Stimulated activated CD8-positive, alpha-beta memory T cell treated with anti-CD3 and anti-CD28 coated beads, Interleukin-15, amount 100 ng/mL, for 4 hours (primary cell): ENCODE measurements at regions not wholly inside any gene's neighbourhood (a gene's known extent, or its start where the extent isn't known, plus 50 kb on each side); places are given as distances from the start of the nearest gene placed in this dataset.

Source experiments
- DNase-seq, 2 donors: peaks; one replicate each; pipeline ENCODE4 v3.0.0-alpha.2; 2020; ENCODE audit warnings: low read depth in 2 of 2

DNA sequence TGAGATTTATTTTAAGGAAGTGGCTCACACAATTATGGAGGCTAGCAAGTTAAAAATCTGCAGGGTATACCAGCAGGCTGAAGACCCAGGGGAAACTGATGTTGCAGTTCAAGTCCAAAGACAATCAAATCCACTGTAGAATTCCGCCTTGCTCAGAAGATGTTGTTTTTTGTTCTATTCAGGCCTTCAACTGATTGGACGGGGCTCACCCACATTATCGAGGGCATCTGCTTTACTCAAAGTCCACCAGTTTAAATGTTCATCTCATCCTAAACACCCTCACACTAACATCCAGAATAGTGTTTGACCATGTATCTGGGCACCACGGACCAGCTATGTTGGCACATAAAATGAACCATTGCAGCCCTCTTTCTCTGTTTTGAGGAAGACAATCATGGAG, 211.2 kb upstream of the GPR26 start:
- no peak for DNase-seq

DNA sequence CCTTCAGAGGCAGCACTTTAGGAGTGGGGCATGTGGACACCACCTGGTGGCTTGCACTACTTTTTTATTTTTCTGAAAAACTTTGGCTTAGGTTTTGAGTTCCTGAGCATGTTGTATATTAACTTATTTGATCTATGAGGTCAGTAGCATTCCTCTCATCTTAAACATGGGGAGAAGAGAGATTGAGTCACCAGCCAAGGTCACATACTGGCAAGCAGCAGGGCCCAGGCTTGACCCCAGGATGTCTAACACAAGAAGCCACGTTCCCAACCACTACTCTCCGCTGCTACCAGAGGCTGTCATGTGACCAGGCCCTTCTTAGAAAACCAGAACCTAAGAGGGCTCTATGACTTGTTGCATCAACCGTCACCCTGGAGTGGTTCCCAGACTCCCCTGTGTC, 210.3 kb upstream of the GPR26 start:
- no peak for DNase-seq

DNA sequence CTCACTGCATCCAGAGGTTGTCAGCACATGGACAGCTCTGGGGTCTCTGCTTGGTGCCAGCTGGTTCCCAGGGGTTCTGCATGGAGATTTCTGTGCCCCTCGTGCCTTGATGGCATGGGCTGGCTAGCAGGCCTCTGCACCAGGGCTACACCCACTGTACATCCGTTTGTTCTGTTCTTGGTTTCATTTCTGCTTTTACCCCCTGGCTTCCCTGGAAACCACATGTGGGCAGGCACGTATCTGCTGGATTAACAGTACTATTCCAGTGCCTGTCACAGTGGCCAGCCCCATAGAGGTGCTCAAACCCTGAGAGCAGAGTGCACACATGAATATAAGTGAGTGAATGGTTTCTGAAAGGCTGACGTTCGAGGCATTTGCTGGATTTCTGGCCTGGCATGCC, 207.2 kb upstream of the GPR26 start:
- no peak for DNase-seq

DNA sequence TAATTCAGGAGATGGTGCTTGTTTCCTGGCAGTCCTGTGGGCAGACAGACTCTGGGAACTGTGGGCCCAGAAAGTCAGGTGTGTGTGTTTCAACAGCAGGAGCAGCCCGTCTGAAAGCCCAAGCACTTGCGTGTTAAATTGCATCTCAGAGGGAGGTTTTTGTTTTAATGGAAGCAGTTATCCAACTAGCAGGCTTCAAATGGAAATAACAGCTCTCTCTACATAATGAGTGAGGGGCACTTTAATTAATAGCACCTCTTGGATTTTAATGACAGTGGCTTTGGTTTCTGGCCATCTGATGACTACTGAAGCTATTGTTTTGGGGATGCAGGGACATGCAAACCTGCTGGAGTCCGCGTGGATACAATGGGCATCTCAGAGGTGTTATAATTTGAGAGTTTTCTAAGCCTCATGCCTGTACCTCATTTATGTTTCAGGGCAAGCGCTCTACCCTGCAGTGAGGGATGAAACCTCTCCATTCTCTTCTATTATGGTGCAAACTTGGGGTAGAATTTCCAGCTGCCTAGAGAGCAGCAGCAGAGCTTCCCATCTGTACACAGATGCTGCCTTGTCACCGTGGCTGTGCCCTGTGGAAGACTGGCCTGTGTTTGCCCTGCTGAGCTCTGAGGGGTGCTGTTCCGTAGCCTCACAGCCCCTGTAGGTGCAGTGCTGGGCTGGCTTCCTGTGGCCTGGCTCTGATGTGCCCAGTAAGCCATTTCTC, 206.6 kb upstream of the GPR26 start:
- DNase-seq = no peak

DNA sequence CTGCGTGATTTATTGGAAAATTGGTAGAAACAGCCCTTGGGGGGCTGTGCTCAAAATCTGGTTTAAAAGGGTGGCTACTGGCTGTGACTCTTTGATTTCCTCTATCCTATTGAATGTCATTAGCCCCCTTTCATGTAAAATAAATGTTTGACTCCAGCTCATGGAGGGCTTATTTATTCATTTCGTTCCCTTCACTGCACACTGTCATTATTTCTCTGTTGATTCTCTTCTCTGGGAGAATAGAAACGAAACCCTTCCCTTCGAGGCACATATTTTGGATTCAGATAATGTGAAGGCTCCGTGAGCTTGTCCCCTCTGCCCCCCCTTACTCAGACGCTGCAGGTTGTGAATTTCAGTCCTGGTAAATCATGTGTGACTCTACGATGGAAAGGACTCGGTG, 203.9 kb upstream of the GPR26 start:
- DNase-seq = no peak

DNA sequence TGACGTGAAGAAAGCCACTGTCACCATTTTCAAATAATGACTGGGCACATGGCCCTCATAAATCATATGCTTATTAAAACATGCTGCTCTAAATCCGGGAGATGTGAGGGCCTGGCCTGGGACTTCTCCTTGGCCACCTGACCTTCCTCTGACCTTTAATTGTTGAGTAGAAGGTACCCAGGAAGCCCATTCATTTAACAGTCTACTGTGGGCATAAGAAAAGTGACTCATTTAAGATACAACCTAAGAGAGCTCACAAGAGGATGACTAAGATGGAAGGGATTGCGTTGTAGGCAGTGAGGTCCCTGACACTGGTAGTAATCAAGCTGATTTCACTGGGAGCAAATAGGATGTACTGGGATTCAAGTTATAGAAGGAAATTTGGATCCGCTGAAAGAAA, 203.4 kb upstream of the GPR26 start:
- no peak for DNase-seq

- no peak for DNase-seq
These were observed 203.0 kb upstream of the GPR26 start for GRCh38 chr10:123463181-123463580.

DNA sequence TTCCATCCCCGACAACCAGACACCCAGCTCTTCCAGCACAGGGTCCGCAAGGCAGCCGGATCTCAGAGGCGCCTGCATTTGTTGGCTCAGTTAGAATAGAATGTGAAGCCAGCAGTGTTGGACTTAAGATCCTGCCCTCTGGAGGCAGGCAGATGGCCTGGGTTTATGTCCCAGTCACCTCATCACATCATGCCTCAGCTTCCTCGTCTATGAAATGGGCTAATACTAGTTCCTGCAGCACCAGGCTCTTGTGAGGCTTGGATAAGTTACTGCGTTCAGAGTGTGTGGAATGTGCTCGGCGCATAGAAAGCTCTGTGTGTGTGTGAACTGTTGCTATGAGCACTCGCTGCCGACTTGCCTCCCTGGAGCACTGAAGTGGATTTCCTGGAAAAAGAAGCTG, 202.5 kb upstream of the GPR26 start:
- no peak for DNase-seq

GRCh38 chr10:123464430-123465323, 201.5 kb upstream of the GPR26 start:
- no peak for DNase-seq

GRCh38 chr10:123470336-123470921, 195.7 kb upstream of the GPR26 start:
- DNase-seq = no peak

GRCh38 chr10:123471811-123472210, 194.3 kb upstream of the GPR26 start:
- no peak for DNase-seq

- no peak for DNase-seq
These were observed 193.5 kb upstream of the GPR26 start for GRCh38 chr10:123472606-123473005.

DNA sequence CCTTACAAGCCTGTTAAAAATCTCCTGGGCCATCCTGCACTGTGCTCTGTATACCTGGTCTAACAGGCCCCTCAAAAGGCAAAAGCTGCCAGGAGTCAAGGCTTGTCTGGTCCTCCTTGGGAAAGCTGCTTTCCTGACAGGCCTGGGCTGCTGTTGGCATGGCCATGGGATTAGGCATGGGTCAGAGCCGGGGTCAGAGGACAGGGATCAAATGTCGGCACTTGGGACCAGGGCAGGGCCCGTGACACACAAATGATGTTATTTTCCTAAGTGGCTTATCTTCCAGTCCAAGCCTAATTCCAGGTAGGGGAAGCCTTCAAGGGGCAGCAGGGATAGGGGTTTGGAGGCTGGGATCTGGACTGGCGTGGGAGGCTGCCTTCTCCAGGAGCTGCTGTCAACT, 191.5 kb upstream of the GPR26 start:
- DNase-seq = no peak

DNA sequence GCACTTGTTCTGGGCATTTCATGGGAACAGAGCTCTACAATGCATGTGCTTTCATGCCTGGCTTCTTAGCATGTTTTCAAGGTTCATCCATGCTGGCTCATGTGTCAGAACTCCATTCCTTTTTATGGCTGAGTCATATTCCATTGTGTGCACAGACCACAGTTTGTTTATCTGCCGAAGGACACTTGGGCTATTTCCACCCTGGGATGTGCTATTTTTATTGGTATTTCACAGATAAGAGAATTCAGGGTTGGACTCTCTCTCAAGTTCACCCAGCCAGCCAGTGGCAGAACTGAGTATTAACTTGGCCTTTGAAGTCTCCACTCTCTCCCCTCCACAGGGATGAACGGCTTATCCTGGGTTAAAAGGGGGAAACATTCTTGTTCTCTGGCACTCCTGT, 190.7 kb upstream of the GPR26 start:
- no peak for DNase-seq

DNA sequence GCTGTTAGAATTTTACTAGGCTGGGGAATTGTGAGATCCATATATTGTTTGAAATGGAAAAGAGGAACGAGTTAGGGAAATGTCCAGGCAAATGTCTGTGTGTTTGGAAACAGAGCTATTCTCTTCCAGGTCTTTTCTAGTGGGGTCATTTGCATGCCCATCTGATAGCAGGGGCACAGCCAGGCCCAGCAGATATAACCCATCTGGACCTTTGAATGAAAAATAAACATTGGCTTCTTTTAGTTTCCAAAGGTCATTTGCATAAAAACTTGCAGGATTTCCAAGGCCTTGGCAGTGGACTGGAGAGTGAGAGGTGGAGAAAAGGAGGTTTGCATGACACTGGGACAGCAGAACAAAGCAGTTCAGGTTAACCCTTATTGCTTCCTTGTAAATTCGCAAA, 188.0 kb upstream of the GPR26 start:
- DNase-seq = no peak

- no peak for DNase-seq
These were observed 186.5 kb upstream of the GPR26 start for GRCh38 chr10:123479640-123480039.

- DNase-seq = no peak
These were observed 185.8 kb upstream of the GPR26 start for GRCh38 chr10:123480344-123480743.

- no peak for DNase-seq
These were observed 185.3 kb upstream of the GPR26 start for GRCh38 chr10:123480845-123481244.

DNA sequence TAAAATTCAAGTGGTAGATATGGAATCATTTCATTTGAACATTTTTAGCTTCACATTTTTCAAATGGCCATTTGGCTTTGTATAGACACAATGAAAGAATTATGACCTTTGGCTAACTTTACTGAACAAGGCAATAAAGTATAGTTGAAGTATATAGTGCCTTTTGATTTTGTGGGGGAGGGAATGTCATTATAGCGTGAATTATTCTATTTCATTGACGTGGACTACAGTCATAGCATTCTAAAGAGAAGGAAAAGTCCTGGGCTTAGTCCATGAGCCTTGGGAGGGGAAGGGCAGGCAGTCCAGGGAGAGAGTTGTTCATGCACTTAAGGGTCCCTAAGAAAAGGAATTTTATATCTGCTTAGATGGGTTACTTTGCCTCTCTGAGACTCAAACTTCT, 181.4 kb upstream of the GPR26 start:
- DNase-seq = no peak

GRCh38 chr10:123485341-123485960, 180.7 kb upstream of the GPR26 start:
- no peak for DNase-seq

DNA sequence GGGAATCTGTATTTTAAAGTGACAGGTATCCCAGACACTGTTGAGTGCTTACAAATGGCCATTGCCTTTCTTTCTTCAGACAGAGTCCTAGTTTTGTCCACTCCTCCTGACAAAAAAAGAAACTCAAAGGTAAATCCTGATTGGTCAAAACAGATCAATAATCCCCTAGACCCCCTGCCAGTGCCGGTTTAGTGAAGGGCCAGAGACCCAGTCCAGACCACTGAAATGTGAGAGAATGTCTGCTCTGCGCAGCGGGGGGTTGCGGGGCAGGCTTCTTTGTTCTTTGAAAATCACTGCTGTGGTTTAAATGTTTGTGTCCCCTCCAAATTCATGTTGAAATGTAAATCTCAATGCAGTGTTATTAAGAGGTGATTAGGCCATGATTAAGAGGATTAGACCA, 177.7 kb upstream of the GPR26 start:
- DNase-seq = no peak

GRCh38 chr10:123491364-123491763, 174.8 kb upstream of the GPR26 start:
- no peak for DNase-seq
